Trophoblast cell (in vitro differentiated cells and primary cell): ENCODE measurements at regions not wholly inside any gene's neighbourhood (a gene's known extent, or its start where the extent isn't known, plus 50 kb on each side); places are given as distances from the start of the nearest gene placed in this dataset.

Source experiments
- DNase-seq, 2 donors: peaks; one replicate each; pipeline ENCODE4 v3.0.0-alpha.2; 2016
- H2AFZ ChIP-seq: 2 replicates; pipeline ENCODE4 v1.6.1; 2013; ENCODE audit warnings: low read length, moderate library complexity, mild to moderate bottlenecking; ENCODE audit not compliant: insufficient read depth, poor library complexity
- H2AK5ac ChIP-seq: 2 replicates; pipeline ENCODE4 v1.6.1; 2013; ENCODE audit warnings: mild to moderate bottlenecking, low read length
- H2BK120ac ChIP-seq: 2 replicates; pipeline ENCODE4 v1.6.1; 2013; ENCODE audit warnings: low read length, mild to moderate bottlenecking, moderate library complexity; ENCODE audit not compliant: insufficient read depth, poor library complexity
- H2BK12ac ChIP-seq: 2 replicates; pipeline ENCODE4 v1.6.1; 2013; ENCODE audit warnings: mild to moderate bottlenecking, low read length, moderate library complexity
- H2BK5ac ChIP-seq: 2 replicates; pipeline ENCODE4 v1.6.1; 2013; ENCODE audit warnings: low read length, low read depth, moderate library complexity, mild to moderate bottlenecking; ENCODE audit not compliant: poor library complexity
- H3K14ac ChIP-seq: 2 replicates; pipeline ENCODE4 v1.6.1; 2013; ENCODE audit warnings: mild to moderate bottlenecking, low read length
- H3K18ac ChIP-seq: 2 replicates; pipeline ENCODE4 v1.6.1; 2013; ENCODE audit warnings: mild to moderate bottlenecking, low read length
- H3K23ac ChIP-seq: 2 replicates; pipeline ENCODE4 v1.6.1; 2013; ENCODE audit warnings: low read length
- H3K27ac ChIP-seq: 2 replicates; pipeline ENCODE4 v1.5.1; 2013; ENCODE audit warnings: low read depth, mild to moderate bottlenecking, inconsistent platforms, low read length, moderate library complexity
- H3K27me3 ChIP-seq: 2 replicates; pipeline ENCODE4 v1.6.1; 2013; ENCODE audit warnings: inconsistent platforms, mild to moderate bottlenecking, low read length, moderate library complexity; ENCODE audit not compliant: insufficient read depth
- H3K36me3 ChIP-seq, 2 experiments: 1 replicate in 1 of 2; 2 replicates in 1 of 2; pipeline ENCODE4 v1.6.1; 2013; ENCODE audit warnings: low read length in 2 of 2, mild to moderate bottlenecking in 2 of 2, moderate library complexity in 1 of 2; ENCODE audit not compliant: insufficient read depth in 2 of 2, control insufficient read depth in 1 of 2
- H3K4ac ChIP-seq: 2 replicates; pipeline ENCODE4 v1.6.1; 2013; ENCODE audit warnings: low read depth, mild to moderate bottlenecking, low read length, moderate library complexity
- H3K4me1 ChIP-seq, 2 experiments: 1 replicate in 1 of 2; 2 replicates in 1 of 2; pipeline ENCODE4 v1.6.1; 2013; ENCODE audit warnings: low read length in 2 of 2, mild to moderate bottlenecking in 2 of 2, moderate library complexity in 1 of 2; ENCODE audit not compliant: insufficient read depth in 2 of 2, control insufficient read depth in 1 of 2
- H3K4me2 ChIP-seq: 2 replicates; pipeline ENCODE4 v1.6.1; 2013; ENCODE audit warnings: inconsistent platforms, mild to moderate bottlenecking, low read length, moderate library complexity
- H3K4me3 ChIP-seq: 2 replicates; pipeline ENCODE4 v1.5.1; 2013; ENCODE audit warnings: mild to moderate bottlenecking, low read depth, low read length, inconsistent platforms
- H3K79me1 ChIP-seq: one replicate; pipeline ENCODE4 v1.6.1; 2013; ENCODE audit warnings: low read length
- H3K79me2 ChIP-seq: 2 replicates; pipeline ENCODE4 v1.6.1; 2013; ENCODE audit warnings: low read length, mild to moderate bottlenecking; ENCODE audit not compliant: control insufficient read depth, insufficient read depth, poor library complexity
- H3K9ac ChIP-seq: 2 replicates; pipeline ENCODE4 v1.6.1; 2013; ENCODE audit warnings: mild to moderate bottlenecking, low read length
- H3K9me3 ChIP-seq: 2 replicates; pipeline ENCODE4 v1.6.1; 2013; ENCODE audit warnings: low read depth, mild to moderate bottlenecking, control low read depth, inconsistent platforms, low read length; ENCODE audit not compliant: insufficient read depth
- H4K12ac ChIP-seq: 2 replicates; pipeline ENCODE4 v1.6.1; 2013; ENCODE audit warnings: low read depth, mild to moderate bottlenecking, low read length, moderate library complexity
- H4K8ac ChIP-seq: 2 replicates; pipeline ENCODE4 v1.6.1; 2013; ENCODE audit warnings: low read depth, mild to moderate bottlenecking, low read length, moderate library complexity
- H4K91ac ChIP-seq: one replicate; pipeline ENCODE4 v1.6.1; 2013; ENCODE audit warnings: low read depth, mild to moderate bottlenecking, low read length, moderate library complexity
- WGBS: extraction: QIAGEN DNeasy Blood & Tissue Kit; methylation state at CpG from one replicate; pipeline ENCODE4 v1.1.7; 2013; ENCODE audit warnings: missing lambda C conversion rate; ENCODE audit not compliant: insufficient read length, insufficient coverage; ENCODE audit errors: extremely low coverage; 5-methylcytosine and 5-hydroxymethylcytosine counted together

DNA sequence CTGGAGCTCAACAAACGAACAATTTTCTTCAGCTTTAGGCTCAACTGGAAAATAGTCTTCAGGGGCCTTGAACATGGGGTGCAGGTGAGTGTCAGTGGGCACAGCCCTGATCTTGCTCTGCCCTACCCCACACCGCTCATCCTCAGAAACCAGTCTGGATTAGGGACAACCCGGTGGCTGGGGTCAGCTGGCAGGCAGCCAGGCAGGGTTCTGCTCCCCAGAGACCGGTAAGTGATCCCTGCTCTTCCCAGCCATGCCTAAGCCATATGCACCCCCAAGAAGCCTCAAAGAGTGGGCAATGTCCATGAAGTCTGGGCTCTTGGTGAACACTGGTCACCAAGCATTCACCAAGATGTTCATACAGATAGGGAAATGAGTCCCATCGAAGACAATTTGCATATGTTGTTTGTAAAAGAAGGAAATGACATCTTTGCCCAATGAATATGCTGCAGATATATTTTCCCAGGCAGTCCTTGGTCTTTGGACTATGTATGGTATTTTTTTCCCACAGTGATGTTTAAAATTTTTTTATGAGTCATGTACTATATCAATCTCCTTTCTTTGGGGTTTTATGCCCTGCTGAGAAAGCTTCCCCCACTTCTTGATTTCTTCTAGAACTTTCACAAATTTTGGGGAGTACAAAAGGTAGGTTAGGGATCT, 63.9 kb upstream of the VASH1 start:
- Histone ChIP-seq H3K9ac (no peak overlapping the region), H3K79me2 (no peaks in the 10 kb centered on the region), H2AFZ (no peak overlapping the region), H3K4ac (no peak overlapping the region), H3K79me1 (no peaks in the 10 kb centered on the region), H2BK12ac (no peak overlapping the region), H3K4me1 (peaks cover 8 to 10% of the 10 kb centered on the region in 2 experiments), H2AK5ac (no peak overlapping the region), H2BK5ac (no peak overlapping the region), H3K4me3 (no peak overlapping the region), H4K12ac (no peak overlapping the region), H3K4me2 (no peak overlapping the region), H3K9me3 (no peaks in the 10 kb centered on the region), H3K18ac (no peak overlapping the region), H3K27ac (no peak overlapping the region), H2BK120ac (no peak overlapping the region), H4K91ac (no peak overlapping the region), H3K14ac (no peak overlapping the region), H4K8ac (no peak overlapping the region), H3K27me3 (no peaks in the 10 kb centered on the region), H3K36me3 (no peaks in the 10 kb centered on the region), H3K23ac (no peak overlapping the region)
- WGBS: no CpG with 5 or more reads among the region's 5 CpGs
- DNase-seq: peak in 1 of 2 donors; percentile 36

GRCh38 chr14:76698191-76698590, 63.1 kb upstream of the VASH1 start:
- Histone ChIP-seq H4K91ac (no peak overlapping the region), H3K9me3 (no peaks in the 10 kb centered on the region), H2AK5ac (no peak overlapping the region), H3K9ac (no peak overlapping the region), H4K12ac (no peak overlapping the region), H3K27me3 (no peaks in the 10 kb centered on the region), H2BK120ac (no peak overlapping the region), H3K79me2 (no peaks in the 10 kb centered on the region), H3K79me1 (no peaks in the 10 kb centered on the region), H3K18ac (no peak overlapping the region), H2BK5ac (no peak overlapping the region), H2BK12ac (no peak overlapping the region), H3K36me3 (no peaks in the 10 kb centered on the region), H3K14ac (no peak overlapping the region), H3K4me1 (peaks cover 8 to 10% of the 10 kb centered on the region in 2 experiments), H4K8ac (no peak overlapping the region), H3K4me2 (no peak overlapping the region), H3K27ac (no peak overlapping the region), H3K23ac (no peak overlapping the region), H3K4me3 (no peak overlapping the region), H3K4ac (no peak overlapping the region), H2AFZ (no peak overlapping the region)
- no peak for DNase-seq
- whole genome bisulfite sequencing: no CpG with 5 or more reads among the region's 4 CpGs

- H3K79me2 ChIP-seq: no peaks in the 10 kb centered on the region
- H3K14ac ChIP-seq: no peak overlapping the region
- H3K36me3 ChIP-seq: no peaks in the 10 kb centered on the region
- H2BK120ac ChIP-seq: no peak overlapping the region
- H3K9ac ChIP-seq: no peak overlapping the region
- H3K27ac ChIP-seq: no peak overlapping the region
- H2BK12ac ChIP-seq: no peak overlapping the region
- no peak overlapping the region for H2AK5ac ChIP-seq
- no peak overlapping the region for H3K4me3 ChIP-seq
- no peaks in the 10 kb centered on the region for H3K27me3 ChIP-seq
- no peak overlapping the region for H3K18ac ChIP-seq
- H2AFZ ChIP-seq: no peak overlapping the region
- no peak for DNase-seq
- peaks cover 8 to 10% of the 10 kb centered on the region in 2 experiments for H3K4me1 ChIP-seq
- no peak overlapping the region for H4K91ac ChIP-seq
- H4K8ac ChIP-seq: no peak overlapping the region
- no peak overlapping the region for H3K4ac ChIP-seq
- H3K9me3 ChIP-seq: no peaks in the 10 kb centered on the region
- H3K23ac ChIP-seq: no peak overlapping the region
- H4K12ac ChIP-seq: no peak overlapping the region
- WGBS: no CpG with 5 or more reads among the region's 3 CpGs
- H3K4me2 ChIP-seq: no peak overlapping the region
- H2BK5ac ChIP-seq: no peak overlapping the region
- H3K79me1 ChIP-seq: no peaks in the 10 kb centered on the region
Measured at GRCh38 chr14:76698631-76699030, 62.6 kb upstream of the VASH1 start.

- H3K4ac ChIP-seq: no peak overlapping the region
- H3K9ac ChIP-seq: no peak overlapping the region
- H3K9me3 ChIP-seq: no peaks in the 10 kb centered on the region
- no peak overlapping the region for H2AFZ ChIP-seq
- H3K79me2 ChIP-seq: no peaks in the 10 kb centered on the region
- no peak overlapping the region for H3K4me2 ChIP-seq
- H3K4me1 ChIP-seq: peaks cover 8 to 10% of the 10 kb centered on the region in 2 experiments
- no CpG with 5 or more reads among the region's 6 CpGs for WGBS
- H3K36me3 ChIP-seq: no peaks in the 10 kb centered on the region
- no peak overlapping the region for H3K14ac ChIP-seq
- no peak overlapping the region for H3K23ac ChIP-seq
- H2BK120ac ChIP-seq: no peak overlapping the region
- H4K91ac ChIP-seq: no peak overlapping the region
- DNase-seq: no peak
- no peak overlapping the region for H2AK5ac ChIP-seq
- H3K4me3 ChIP-seq: no peak overlapping the region
- no peak overlapping the region for H2BK12ac ChIP-seq
- H3K79me1 ChIP-seq: no peaks in the 10 kb centered on the region
- H3K27ac ChIP-seq: no peak overlapping the region
- H2BK5ac ChIP-seq: no peak overlapping the region
- H3K27me3 ChIP-seq: no peaks in the 10 kb centered on the region
- no peak overlapping the region for H4K12ac ChIP-seq
- no peak overlapping the region for H4K8ac ChIP-seq
- no peak overlapping the region for H3K18ac ChIP-seq
Measured at GRCh38 chr14:76699209-76699938, 61.9 kb upstream of the VASH1 start.
